B cell (primary cell): ENCODE measurements at regions not wholly inside any gene's neighbourhood (a gene's known extent, or its start where the extent isn't known, plus 50 kb on each side); places are given as distances from the start of the nearest gene placed in this dataset.

Experiments
- CTCF ChIP-seq: fragments of 200-600 bp; IDR thresholded peaks from one replicate; pipeline ENCODE4 v1.8.0; 2022; ENCODE audit warnings: antibody characterized with exemption, mild to moderate bottlenecking
- EZH2 ChIP-seq: IDR thresholded peaks from 2 replicates; pipeline ENCODE4 v1.6.1; 2012; ENCODE audit warnings: borderline replicate concordance, low read depth, mild to moderate bottlenecking, moderate library complexity, low read length; ENCODE audit not compliant: insufficient read depth, poor library complexity, severe bottlenecking

GRCh38 chr4:98749206-98749605 lies 90.8 kb upstream of the TSPAN5 start:
- TF ChIP-seq CTCF (no peak), EZH2 (no peak)
